ENCODE measurements at regions not wholly inside any gene's neighbourhood (a gene's known extent, or its start where the extent isn't known, plus 50 kb on each side); places are given as distances from the start of the nearest gene placed in this dataset.
A peak's percentile ranks its signal among the peaks of the same experiment; 100 is the strongest.

DNA sequence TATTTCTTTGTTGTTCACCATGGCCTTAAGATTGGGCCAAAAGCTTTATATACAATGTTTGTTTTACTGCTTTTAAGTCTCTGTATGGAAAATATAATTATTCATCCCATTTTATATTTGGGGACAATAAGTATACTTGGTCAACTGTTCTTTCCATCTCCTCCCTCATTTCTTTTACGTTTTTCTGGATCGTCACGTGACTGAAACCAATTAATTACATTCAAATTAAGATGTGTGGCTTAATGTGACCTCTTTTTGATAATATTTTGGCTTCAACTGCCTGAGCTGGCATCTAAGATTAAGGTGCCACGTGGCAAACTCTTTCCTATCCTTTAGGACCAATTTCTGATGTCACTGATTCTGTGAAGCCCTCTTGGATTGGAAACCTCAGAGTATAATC, 250.1 kb upstream of the SGCD start:
- WGBS (ENCODE audit: insufficient coverage, low coverage, missing lambda C conversion rate), result 0% methylated on average over 4 of the region's 4 CpGs
- Histone ChIP-seq H3K36me3 (ENCODE audit: control insufficient read depth, insufficient read depth, low read length) (no peaks in the 10 kb centered on the region), H3K79me2 (ENCODE audit: control insufficient read depth, insufficient read depth, low read length) (no peaks in the 10 kb centered on the region), H3K27ac (ENCODE audit: extremely low read depth, low read depth, low read length) (no peak overlapping the region), H3K9me3 (replicated peaks; ENCODE audit: control insufficient read depth, insufficient read depth, low read depth, low read length) (no peaks in the 10 kb centered on the region), H3K9me1 (ENCODE audit: control insufficient read depth, insufficient read depth, low read length) (no peaks in the 10 kb centered on the region), H3K27me3 (ENCODE audit: control insufficient read depth in 2 of 2, insufficient read depth in 2 of 2, low read length in 2 of 2) (no peaks in the 10 kb centered on the region), H3K4me2 (ENCODE audit: insufficient read depth, low read length) (no peak overlapping the region), H3K9ac (ENCODE audit: insufficient read depth in 1 of 2, low read depth in 2 of 2, low read length in 2 of 2) (no peak overlapping the region), H2AFZ (ENCODE audit: low read depth, low read length) (no peak overlapping the region), H4K20me1 (replicated peaks; ENCODE audit: control insufficient read depth, insufficient read depth, low read length) (no peaks in the 10 kb centered on the region), H3K4me1 (replicated peaks in 1 of 2; ENCODE audit: control insufficient read depth in 2 of 2, insufficient read depth in 2 of 2, low read length in 2 of 2) (no peaks in the 10 kb centered on the region), H3K4me3 (no peak overlapping the region)
- DNase-seq (ENCODE audit: extremely low read depth in 1 of 4, low spot score in 3 of 4) (no peak), FAIRE-seq (no peak), ATAC-seq (no peak)
- ChIA-PET POLR2A (no interaction called here), CTCF (ENCODE audit: low intra/inter-chr PET ratio) (no interaction called here)
- TF ChIP-seq, protein P1, sequence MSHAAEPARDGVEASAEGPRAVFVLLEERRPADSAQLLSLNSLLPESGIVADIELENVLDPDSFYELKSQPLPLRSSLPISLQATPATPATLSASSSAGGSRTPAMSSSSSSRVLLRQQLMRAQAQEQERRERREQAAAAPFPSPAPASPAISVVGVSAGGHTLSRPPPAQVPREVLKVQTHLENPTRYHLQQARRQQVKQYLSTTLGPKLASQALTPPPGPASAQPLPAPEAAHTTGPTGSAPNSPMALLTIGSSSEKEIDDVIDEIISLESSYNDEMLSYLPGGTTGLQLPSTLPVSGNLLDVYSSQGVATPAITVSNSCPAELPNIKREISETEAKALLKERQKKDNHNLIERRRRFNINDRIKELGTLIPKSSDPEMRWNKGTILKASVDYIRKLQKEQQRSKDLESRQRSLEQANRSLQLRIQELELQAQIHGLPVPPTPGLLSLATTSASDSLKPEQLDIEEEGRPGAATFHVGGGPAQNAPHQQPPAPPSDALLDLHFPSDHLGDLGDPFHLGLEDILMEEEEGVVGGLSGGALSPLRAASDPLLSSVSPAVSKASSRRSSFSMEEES (CRISPR knock-in tag; IDR thresholded peaks at IDR 0.05), result peak; percentile 75
- no peak for TF ChIP-seq C11orf30 (IDR thresholded peaks at IDR 0.05; ENCODE audit: low read depth)
- in situ Hi-C loops (cut with MboI) (no loop called here), intact Hi-C loops (cut with micrococcal nuclease) (no loop called here)
- no TSS peak for BruUV-seq (replicated peaks)

DNA sequence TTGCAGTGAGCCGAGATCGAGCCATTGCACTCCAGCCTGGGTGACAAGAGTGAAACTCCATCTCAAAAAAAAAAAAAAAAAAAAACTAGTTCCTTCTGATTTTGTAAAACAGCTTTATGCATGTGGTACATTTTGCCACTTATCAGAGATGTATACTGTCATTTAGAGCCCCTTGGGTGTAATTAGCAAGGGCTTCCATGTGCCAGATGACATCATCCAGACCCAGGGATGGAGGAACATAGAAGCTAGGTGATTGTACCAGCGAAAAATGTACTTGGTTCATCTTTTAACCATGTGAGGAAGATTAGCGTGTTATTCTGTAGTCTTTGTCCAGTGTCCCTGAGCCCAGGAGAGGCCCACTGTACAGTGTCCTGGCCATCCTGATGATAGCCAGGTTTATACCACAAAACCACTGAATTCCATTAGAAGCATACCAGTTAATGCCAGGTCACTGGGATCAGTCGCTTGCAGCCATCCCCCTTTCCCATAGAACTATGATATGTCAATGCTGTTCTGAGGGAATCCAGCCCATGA, 239.3 kb upstream of the SGCD start:
- TF ChIP-seq THRAP3 (IDR thresholded peaks at IDR 0.05; ENCODE audit: borderline replicate concordance), result no peak
- TF ChIP-seq TBL1XR1 (IDR thresholded peaks at IDR 0.05; ENCODE audit: low read length in 2 of 2), result no peak
- no peak for TF ChIP-seq CREM (IDR thresholded peaks at IDR 0.05; ENCODE audit: low read depth)
- no peak for TF ChIP-seq BDP1 (IDR thresholded peaks at IDR 0.05; ENCODE audit: insufficient read depth, insufficient read length)
- TF ChIP-seq, protein P2, sequence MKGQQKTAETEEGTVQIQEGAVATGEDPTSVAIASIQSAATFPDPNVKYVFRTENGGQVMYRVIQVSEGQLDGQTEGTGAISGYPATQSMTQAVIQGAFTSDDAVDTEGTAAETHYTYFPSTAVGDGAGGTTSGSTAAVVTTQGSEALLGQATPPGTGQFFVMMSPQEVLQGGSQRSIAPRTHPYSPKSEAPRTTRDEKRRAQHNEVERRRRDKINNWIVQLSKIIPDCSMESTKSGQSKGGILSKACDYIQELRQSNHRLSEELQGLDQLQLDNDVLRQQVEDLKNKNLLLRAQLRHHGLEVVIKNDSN (CRISPR knock-in tag; IDR thresholded peaks at IDR 0.05), result no peak
- TF ChIP-seq GABPB2 (CRISPR knock-in tag; conservative IDR thresholded peaks at IDR 0.05), result no peak
- H2AFZ ChIP-seq (ENCODE audit: low read depth, low read length), result no peak overlapping the region
- no peak overlapping the region for H3K27ac ChIP-seq (ENCODE audit: extremely low read depth, low read depth, low read length)
- DNase-seq (ENCODE audit: extremely low read depth in 1 of 4, low spot score in 3 of 4), result no peak
- no peak for FAIRE-seq
- no peaks in the 10 kb centered on the region for H3K9me1 ChIP-seq (ENCODE audit: control insufficient read depth, insufficient read depth, low read length)
- ATAC-seq, result no peak
- H4K20me1 ChIP-seq (replicated peaks; ENCODE audit: control insufficient read depth, insufficient read depth, low read length), result no peaks in the 10 kb centered on the region
- no peaks in the 10 kb centered on the region for H3K36me3 ChIP-seq (ENCODE audit: control insufficient read depth, insufficient read depth, low read length)
- WGBS (ENCODE audit: insufficient coverage, low coverage, missing lambda C conversion rate), result 1% methylated on average over 5 of the region's 5 CpGs
- no TSS peak for BruUV-seq (replicated peaks)
- no peaks in the 10 kb centered on the region for H3K79me2 ChIP-seq (ENCODE audit: control insufficient read depth, insufficient read depth, low read length)
- no peak overlapping the region for H3K9ac ChIP-seq (ENCODE audit: insufficient read depth in 1 of 2, low read depth in 2 of 2, low read length in 2 of 2)
- no peaks in the 10 kb centered on the region for H3K4me1 ChIP-seq (replicated peaks in 1 of 2; ENCODE audit: control insufficient read depth in 2 of 2, insufficient read depth in 2 of 2, low read length in 2 of 2)
- no peak overlapping the region for H3K4me3 ChIP-seq
- intact Hi-C loops (cut with micrococcal nuclease), result no loop called here
- no peaks in the 10 kb centered on the region for H3K27me3 ChIP-seq (ENCODE audit: control insufficient read depth in 2 of 2, insufficient read depth in 2 of 2, low read length in 2 of 2)
- in situ Hi-C loops (cut with MboI), result no loop called here
- POLR2A ChIA-PET, result no interaction called here
- no peaks in the 10 kb centered on the region for H3K9me3 ChIP-seq (replicated peaks; ENCODE audit: control insufficient read depth, insufficient read depth, low read depth, low read length)
- no peak overlapping the region for H3K4me2 ChIP-seq (ENCODE audit: insufficient read depth, low read length)
- CTCF ChIA-PET (ENCODE audit: low intra/inter-chr PET ratio), result no interaction called here
